IMR-90 (cell line): ENCODE measurements at regions not wholly inside any gene's neighbourhood (a gene's known extent, or its start where the extent isn't known, plus 50 kb on each side); places are given as distances from the start of the nearest gene placed in this dataset.

Experiments
- ATAC-seq: fragments of 200-7000 bp; cut with Tn5 transposase; 2 replicates; pipeline ENCODE4 v1.9.1; 2020; ENCODE audit warnings: low read depth, mild to moderate bottlenecking, moderate library complexity
- BruUV-seq: library from RNA; stranded (reverse); fragments of 400-500 nt; replicated peaks from 2 replicates; lab custom pipeline; 2021; lab: Mats Ljungman, UMichigan
- CTCF ChIA-PET: fragments of 300-600 bp; formaldehyde crosslinking; extraction: SDS; loops from one replicate; lab custom pipeline; 2021; ENCODE audit warnings: antibody characterized with exemption; lab: Yijun Ruan, JAX
- POLR2A ChIA-PET: fragments of 300-600 bp; sonication (Branson Sonifier 250); formaldehyde crosslinking; loops from one replicate; lab custom pipeline; 2022; ENCODE audit warnings: antibody characterized with exemption; ENCODE audit not compliant: unreplicated experiment; lab: Charles Lee
- DNase-seq: peaks from one replicate; pipeline ENCODE4 v3.0.0; 2013
- H2AFZ ChIP-seq: replicated peaks from 2 replicates; pipeline ENCODE3; 2013; ENCODE audit warnings: low read length, mild to moderate bottlenecking; ENCODE audit not compliant: poor library complexity
- H2AK5ac ChIP-seq: 2 replicates; pipeline ENCODE4 v1.6.1; 2013; ENCODE audit warnings: low read depth, low read length, inconsistent platforms
- H2AK9ac ChIP-seq: replicated peaks from 2 replicates; pipeline ENCODE3; 2013; ENCODE audit warnings: mild to moderate bottlenecking, low read depth, low read length, moderate library complexity; ENCODE audit not compliant: poor library complexity
- H2BK120ac ChIP-seq: 2 replicates; pipeline ENCODE4 v1.6.1; 2013; ENCODE audit warnings: low read depth, low read length, inconsistent platforms
- H2BK15ac ChIP-seq: 3 replicates; pipeline ENCODE4 v1.6.1; 2013; ENCODE audit warnings: low read depth, low read length, inconsistent platforms
- H2BK20ac ChIP-seq: 2 replicates; pipeline ENCODE4 v1.6.1; 2013; ENCODE audit warnings: low read depth, mild to moderate bottlenecking, inconsistent platforms, low read length, moderate library complexity
- H2BK5ac ChIP-seq: 2 replicates; pipeline ENCODE4 v1.6.1; 2013; ENCODE audit warnings: mild to moderate bottlenecking, low read depth, low read length, inconsistent platforms; ENCODE audit not compliant: poor library complexity, severe bottlenecking
- H3K14ac ChIP-seq: replicated peaks from 2 replicates; pipeline ENCODE4 v1.6.1; 2013; ENCODE audit warnings: low read depth, low read length, inconsistent platforms
- H3K18ac ChIP-seq: 2 replicates; pipeline ENCODE4 v1.6.1; 2013; ENCODE audit warnings: low read depth, low read length, control low read depth
- H3K23ac ChIP-seq: 2 replicates; pipeline ENCODE4 v1.6.1; 2013; ENCODE audit warnings: low read depth, low read length, inconsistent platforms
- H3K27ac ChIP-seq: 2 replicates; pipeline ENCODE4 v1.5.1; 2013; ENCODE audit warnings: mild to moderate bottlenecking, control low read depth, low read length; ENCODE audit not compliant: insufficient read depth
- H3K27me3 ChIP-seq: 2 replicates; pipeline ENCODE4 v1.6.1; 2013; ENCODE audit warnings: low read length; ENCODE audit not compliant: control insufficient read depth, insufficient read depth
- H3K36me3 ChIP-seq: 2 replicates; pipeline ENCODE4 v1.6.1; 2013; ENCODE audit warnings: low read length, mixed read lengths; ENCODE audit not compliant: control insufficient read depth, insufficient read depth
- H3K4ac ChIP-seq: 2 replicates; pipeline ENCODE4 v1.6.1; 2013; ENCODE audit warnings: low read depth, low read length, inconsistent platforms
- H3K4me1 ChIP-seq: 2 replicates; pipeline ENCODE4 v1.6.1; 2013; ENCODE audit warnings: low read length, mixed read lengths; ENCODE audit not compliant: control insufficient read depth, insufficient read depth
- H3K4me2 ChIP-seq: 2 replicates; pipeline ENCODE4 v1.6.1; 2013; ENCODE audit warnings: low read depth, mild to moderate bottlenecking, control low read depth, low read length, moderate library complexity
- H3K4me3 ChIP-seq: 2 replicates; pipeline ENCODE4 v1.5.1; 2013; ENCODE audit warnings: low read depth, mild to moderate bottlenecking, control low read depth, low read length, moderate library complexity; ENCODE audit not compliant: insufficient read depth
- H3K56ac ChIP-seq: 2 replicates; pipeline ENCODE4 v1.6.1; 2013; ENCODE audit warnings: low read length, inconsistent platforms; ENCODE audit not compliant: insufficient read depth; ENCODE audit errors: extremely low read depth
- H3K79me1 ChIP-seq, 2 experiments: 2 replicates each; pipeline ENCODE4 v1.6.1; 2013; ENCODE audit warnings: low read length in 2 of 2, inconsistent platforms in 1 of 2, low read depth in 1 of 2
- H3K9ac ChIP-seq: 2 replicates; pipeline ENCODE4 v1.6.1; 2013; ENCODE audit warnings: low read depth, low read length, control low read depth
- H3K9me1 ChIP-seq: 2 replicates; pipeline ENCODE4 v1.6.1; 2013; ENCODE audit warnings: low read length, inconsistent platforms; ENCODE audit not compliant: insufficient read depth
- H3K9me3 ChIP-seq: 2 replicates; pipeline ENCODE4 v1.6.1; 2013; ENCODE audit warnings: low read length; ENCODE audit not compliant: control insufficient read depth, insufficient read depth
- H4K20me1 ChIP-seq: 2 replicates; pipeline ENCODE4 v1.6.1; 2013; ENCODE audit warnings: low read length, inconsistent platforms; ENCODE audit not compliant: insufficient read depth
- H4K5ac ChIP-seq: 2 replicates; pipeline ENCODE4 v1.6.1; 2013; ENCODE audit warnings: mild to moderate bottlenecking, low read depth, low read length, control low read depth
- H4K8ac ChIP-seq, 2 experiments: 2 replicates each; pipeline ENCODE4 v1.6.1; 2013; ENCODE audit warnings: low read depth in 2 of 2, low read length in 2 of 2, control low read depth in 1 of 2, inconsistent platforms in 1 of 2
- H4K91ac ChIP-seq: 2 replicates; pipeline ENCODE4 v1.6.1; 2013; ENCODE audit warnings: low read depth, low read length, inconsistent platforms; ENCODE audit not compliant: insufficient read depth
- BHLHE40 ChIP-seq: fragments of 150-350 bp; IDR thresholded peaks from 2 replicates; pipeline ENCODE4 v1.6.1; 2016; ENCODE audit warnings: mild to moderate bottlenecking, low read depth, low read length
- CEBPB ChIP-seq: IDR thresholded peaks from 2 replicates; pipeline ENCODE4 v1.6.1; 2012; ENCODE audit warnings: low read depth, low read length, improper control_type of control experiment
- CHD1 ChIP-seq: IDR thresholded peaks from 2 replicates; pipeline ENCODE4 v1.6.1; 2012; ENCODE audit warnings: low read depth, low read length, improper control_type of control experiment
- ELK1 ChIP-seq: fragments of 150-350 bp; IDR thresholded peaks from 2 replicates; pipeline ENCODE4 v1.6.1; 2016; ENCODE audit warnings: low read depth, mild to moderate bottlenecking, low read length, moderate library complexity, borderline replicate concordance
- FOS ChIP-seq: fragments of 150-350 bp; IDR thresholded peaks from 2 replicates; pipeline ENCODE4 v1.6.1; 2016; ENCODE audit warnings: low read depth, low read length
- MAFK ChIP-seq: IDR thresholded peaks from 2 replicates; pipeline ENCODE4 v1.6.1; 2012; ENCODE audit warnings: low read depth, low read length, improper control_type of control experiment
- MAZ ChIP-seq: IDR thresholded peaks from 2 replicates; pipeline ENCODE4 v1.6.1; 2012; ENCODE audit warnings: low read depth, mild to moderate bottlenecking, low read length, improper control_type of control experiment, moderate library complexity, borderline replicate concordance
- MXI1 ChIP-seq: IDR thresholded peaks from 2 replicates; pipeline ENCODE4 v1.6.1; 2012; ENCODE audit warnings: low read depth, mild to moderate bottlenecking, low read length, moderate library complexity, borderline replicate concordance
- NFE2L2 ChIP-seq: fragments of 150-350 bp; IDR thresholded peaks from 2 replicates; pipeline ENCODE4 v1.6.1; 2016; ENCODE audit warnings: low read depth, mild to moderate bottlenecking, low read length
- POLR2A ChIP-seq: IDR thresholded peaks from 2 replicates; pipeline ENCODE4 v1.6.1; 2012; ENCODE audit warnings: mild to moderate bottlenecking, low read depth, low read length
- RAD21 ChIP-seq: IDR thresholded peaks from 2 replicates; pipeline ENCODE4 v1.6.1; 2012; ENCODE audit warnings: low read length, improper control_type of control experiment
- RCOR1 ChIP-seq: IDR thresholded peaks from 2 replicates; pipeline ENCODE4 v1.6.1; 2012; ENCODE audit warnings: mild to moderate bottlenecking, low read length, improper control_type of control experiment; ENCODE audit not compliant: insufficient replicate concordance
- RFX5 ChIP-seq: IDR thresholded peaks from 2 replicates; pipeline ENCODE4 v1.8.0; 2012; ENCODE audit warnings: low read depth, mild to moderate bottlenecking, low read length, moderate library complexity
- SMC3 ChIP-seq: fragments of 150-350 bp; IDR thresholded peaks from 2 replicates; pipeline ENCODE4 v1.6.1; 2016; ENCODE audit warnings: low read depth, mild to moderate bottlenecking, antibody characterized with exemption, low read length, moderate library complexity
- USF2 ChIP-seq: fragments of 150-350 bp; IDR thresholded peaks from 2 replicates; pipeline ENCODE4 v1.6.1; 2017; ENCODE audit warnings: mild to moderate bottlenecking, antibody characterized with exemption, low read length, low read depth
- dilution Hi-C: fragments of 300-500 bp; cut with HindIII; formaldehyde crosslinking; loops from one replicate; pipeline ENCODE4 v1.14.3; 2018; ENCODE audit warnings: low sequenced_read_pairs; ENCODE audit not compliant: unreplicated experiment
- in situ Hi-C: fragments of 300-500 bp; cut with MboI; formaldehyde crosslinking; loops from 3 replicates; pipeline ENCODE4 v1.14.3; 2019; ENCODE audit warnings: low sequenced_read_pairs, inconsistent platforms, mixed read lengths
- intact Hi-C: fragments of 100-400 bp; cut with micrococcal nuclease; formaldehyde crosslinking; loops from 2 replicates; pipeline ENCODE4 v1.10.0; 2022
- TF ChIP-seq, protein P1 (sequence below): conservative IDR thresholded peaks from 2 replicates; pipeline ENCODE4 v1.5.1; 2012; ENCODE audit warnings: mild to moderate bottlenecking, low read depth, low read length, improper control_type of control experiment

DNA sequence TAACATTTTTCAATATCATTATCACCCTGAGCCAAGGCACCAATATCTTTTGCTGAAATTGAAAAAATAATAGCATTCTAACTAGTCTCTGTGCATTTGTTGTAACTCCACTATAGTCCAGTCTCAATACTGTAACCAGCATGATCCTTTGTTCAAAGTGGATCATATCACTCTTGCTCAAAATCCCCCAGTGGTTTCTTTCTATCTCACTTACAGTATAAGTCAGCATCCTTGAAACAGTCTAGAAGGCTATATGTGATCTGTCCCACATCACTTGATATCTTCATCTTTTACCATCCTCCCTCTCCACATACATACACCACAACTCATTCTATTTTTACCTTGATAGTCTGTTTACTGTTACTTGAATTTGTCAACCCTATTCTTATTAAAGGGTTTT is 435.7 kb downstream of the CCER1 start:
- H2AK9ac ChIP-seq: no peak overlapping the region
- H4K5ac ChIP-seq: no peak overlapping the region
- no peak overlapping the region for H4K91ac ChIP-seq
- H3K4me2 ChIP-seq: no peak overlapping the region
- DNase-seq: no peak
- H3K4me3 ChIP-seq: no peak overlapping the region
- H3K4me1 ChIP-seq: peaks cover 3% of the 10 kb centered on the region
- H3K14ac ChIP-seq: no peak overlapping the region
- no peak overlapping the region for H3K23ac ChIP-seq
- TF ChIP-seq MAFK: no peak
- no peak for TF ChIP-seq NFE2L2
- TF ChIP-seq FOS: no peak
- TF ChIP-seq RCOR1: no peak
- TF ChIP-seq USF2: no peak
- TF ChIP-seq MAZ: no peak
- TF ChIP-seq SMC3: no peak
- no peak for TF ChIP-seq CHD1
- TF ChIP-seq RFX5: no peak
- TF ChIP-seq BHLHE40: no peak
- no peak for TF ChIP-seq MXI1
- no peak for TF ChIP-seq CEBPB
- no peak for TF ChIP-seq RAD21
- TF ChIP-seq, protein P1, sequence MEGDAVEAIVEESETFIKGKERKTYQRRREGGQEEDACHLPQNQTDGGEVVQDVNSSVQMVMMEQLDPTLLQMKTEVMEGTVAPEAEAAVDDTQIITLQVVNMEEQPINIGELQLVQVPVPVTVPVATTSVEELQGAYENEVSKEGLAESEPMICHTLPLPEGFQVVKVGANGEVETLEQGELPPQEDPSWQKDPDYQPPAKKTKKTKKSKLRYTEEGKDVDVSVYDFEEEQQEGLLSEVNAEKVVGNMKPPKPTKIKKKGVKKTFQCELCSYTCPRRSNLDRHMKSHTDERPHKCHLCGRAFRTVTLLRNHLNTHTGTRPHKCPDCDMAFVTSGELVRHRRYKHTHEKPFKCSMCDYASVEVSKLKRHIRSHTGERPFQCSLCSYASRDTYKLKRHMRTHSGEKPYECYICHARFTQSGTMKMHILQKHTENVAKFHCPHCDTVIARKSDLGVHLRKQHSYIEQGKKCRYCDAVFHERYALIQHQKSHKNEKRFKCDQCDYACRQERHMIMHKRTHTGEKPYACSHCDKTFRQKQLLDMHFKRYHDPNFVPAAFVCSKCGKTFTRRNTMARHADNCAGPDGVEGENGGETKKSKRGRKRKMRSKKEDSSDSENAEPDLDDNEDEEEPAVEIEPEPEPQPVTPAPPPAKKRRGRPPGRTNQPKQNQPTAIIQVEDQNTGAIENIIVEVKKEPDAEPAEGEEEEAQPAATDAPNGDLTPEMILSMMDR: no peak
- TF ChIP-seq POLR2A: no peak
- no peak for TF ChIP-seq ELK1
- H3K9me1 ChIP-seq: peaks cover 2% of the 10 kb centered on the region; the same call in 1 of the 2 replicates
- ATAC-seq: no peak
- H3K9ac ChIP-seq: no peak overlapping the region
- no peak overlapping the region for H3K4ac ChIP-seq
- CTCF ChIA-PET: no interaction called here
- H3K27ac ChIP-seq: no peak overlapping the region
- H3K36me3 ChIP-seq: no peaks in the 10 kb centered on the region
- H2BK15ac ChIP-seq: no peak overlapping the region
- H4K20me1 ChIP-seq: no peaks in the 10 kb centered on the region
- no peak overlapping the region for H2BK20ac ChIP-seq
- no peak overlapping the region for H4K8ac ChIP-seq
- H2BK120ac ChIP-seq: no peak overlapping the region
- H3K79me1 ChIP-seq: no peaks in the 10 kb centered on the region
- H3K27me3 ChIP-seq: no peaks in the 10 kb centered on the region
- POLR2A ChIA-PET: no interaction called here
- H3K18ac ChIP-seq: no peak overlapping the region
- BruUV-seq: no TSS peak
- H2AFZ ChIP-seq: no peak overlapping the region
- in situ Hi-C loops: no loop called here
- intact Hi-C loops: no loop called here
- H2AK5ac ChIP-seq: no peak overlapping the region
- H3K9me3 ChIP-seq: no peaks in the 10 kb centered on the region
- no peak overlapping the region for H2BK5ac ChIP-seq
- no peak overlapping the region for H3K56ac ChIP-seq
- dilution Hi-C loops: no loop called here
